ENCODE measurements at regions not wholly inside any gene's neighbourhood (a gene's known extent, or its start where the extent isn't known, plus 50 kb on each side); places are given as distances from the start of the nearest gene placed in this dataset.

- TF ChIP-seq, protein P1, sequence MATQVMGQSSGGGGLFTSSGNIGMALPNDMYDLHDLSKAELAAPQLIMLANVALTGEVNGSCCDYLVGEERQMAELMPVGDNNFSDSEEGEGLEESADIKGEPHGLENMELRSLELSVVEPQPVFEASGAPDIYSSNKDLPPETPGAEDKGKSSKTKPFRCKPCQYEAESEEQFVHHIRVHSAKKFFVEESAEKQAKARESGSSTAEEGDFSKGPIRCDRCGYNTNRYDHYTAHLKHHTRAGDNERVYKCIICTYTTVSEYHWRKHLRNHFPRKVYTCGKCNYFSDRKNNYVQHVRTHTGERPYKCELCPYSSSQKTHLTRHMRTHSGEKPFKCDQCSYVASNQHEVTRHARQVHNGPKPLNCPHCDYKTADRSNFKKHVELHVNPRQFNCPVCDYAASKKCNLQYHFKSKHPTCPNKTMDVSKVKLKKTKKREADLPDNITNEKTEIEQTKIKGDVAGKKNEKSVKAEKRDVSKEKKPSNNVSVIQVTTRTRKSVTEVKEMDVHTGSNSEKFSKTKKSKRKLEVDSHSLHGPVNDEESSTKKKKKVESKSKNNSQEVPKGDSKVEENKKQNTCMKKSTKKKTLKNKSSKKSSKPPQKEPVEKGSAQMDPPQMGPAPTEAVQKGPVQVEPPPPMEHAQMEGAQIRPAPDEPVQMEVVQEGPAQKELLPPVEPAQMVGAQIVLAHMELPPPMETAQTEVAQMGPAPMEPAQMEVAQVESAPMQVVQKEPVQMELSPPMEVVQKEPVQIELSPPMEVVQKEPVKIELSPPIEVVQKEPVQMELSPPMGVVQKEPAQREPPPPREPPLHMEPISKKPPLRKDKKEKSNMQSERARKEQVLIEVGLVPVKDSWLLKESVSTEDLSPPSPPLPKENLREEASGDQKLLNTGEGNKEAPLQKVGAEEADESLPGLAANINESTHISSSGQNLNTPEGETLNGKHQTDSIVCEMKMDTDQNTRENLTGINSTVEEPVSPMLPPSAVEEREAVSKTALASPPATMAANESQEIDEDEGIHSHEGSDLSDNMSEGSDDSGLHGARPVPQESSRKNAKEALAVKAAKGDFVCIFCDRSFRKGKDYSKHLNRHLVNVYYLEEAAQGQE (IDR thresholded peaks at IDR 0.05; ENCODE audit: insufficient read depth in 1 of 2, low read depth in 2 of 2, low read length in 1 of 2), result no peak
- TF ChIP-seq CTCF (IDR thresholded peaks at IDR 0.05) (no peak), POLR2AphosphoS5 (IDR thresholded peaks at IDR 0.05; ENCODE audit: low read depth, low read length) (no peak), SIN3A (IDR thresholded peaks at IDR 0.05; ENCODE audit: borderline replicate concordance, insufficient read depth, low read depth, low read length) (no peak), TCF7L2 (IDR thresholded peaks at IDR 0.05; ENCODE audit: low read depth, low read length) (no peak)
These were observed 261.4 kb upstream of the TECRL start for GRCh38 chr4:64670647-64671046.

All from Panc1 (cell line).